SJCRH30 (cell line): ENCODE measurements at regions not wholly inside any gene's neighbourhood (a gene's known extent, or its start where the extent isn't known, plus 50 kb on each side); places are given as distances from the start of the nearest gene placed in this dataset.

ENCODE experiments used
- DNase-seq, 2 experiments: peaks; one replicate each; pipeline ENCODE4 v3.0.0-alpha.2; 2015 to 2020
- H3K27ac ChIP-seq: fragments of 250-450 bp; sonication (Bioruptor Pico); 2 replicates; pipeline ENCODE4 v1.5.1; 2020; ENCODE audit warnings: mild to moderate bottlenecking, moderate library complexity
- H3K27me3 ChIP-seq: fragments of 250-450 bp; sonication (Bioruptor Pico); 2 replicates; pipeline ENCODE4 v1.5.1; 2020; ENCODE audit warnings: mild to moderate bottlenecking, moderate library complexity
- H3K36me3 ChIP-seq: fragments of 250-450 bp; sonication (Bioruptor Pico); 2 replicates; pipeline ENCODE4 v1.5.1; 2020; ENCODE audit warnings: mild to moderate bottlenecking, moderate library complexity
- H3K4me1 ChIP-seq: fragments of 250-450 bp; sonication (Bioruptor Pico); 2 replicates; pipeline ENCODE4 v1.5.1; 2020; ENCODE audit warnings: mild to moderate bottlenecking, moderate library complexity
- H3K4me3 ChIP-seq: fragments of 250-450 bp; sonication (Bioruptor Pico); 2 replicates; pipeline ENCODE4 v1.5.1; 2020; ENCODE audit warnings: mild to moderate bottlenecking, moderate library complexity
- H3K9me3 ChIP-seq: fragments of 250-450 bp; sonication (Bioruptor Pico); replicated peaks from 2 replicates; pipeline ENCODE4 v1.5.1; 2020; ENCODE audit warnings: mild to moderate bottlenecking, moderate library complexity

GRCh38 chr6:144580039-144580438 is 294.9 kb downstream of the UTRN start:
- H3K4me1 ChIP-seq = no peaks in the 10 kb centered on the region
- H3K9me3 ChIP-seq = no peaks in the 10 kb centered on the region
- H3K36me3 ChIP-seq = peaks cover 6% of the 10 kb centered on the region; the same call in 1 of the 2 replicates
- no peaks in the 10 kb centered on the region for H3K27me3 ChIP-seq
- H3K4me3 ChIP-seq = no peak overlapping the region
- no peak overlapping the region for H3K27ac ChIP-seq
- DNase-seq = no peak

GRCh38 chr6:144580771-144581170 is 295.6 kb downstream of the UTRN start:
- peaks cover 6% of the 10 kb centered on the region; the same call in 1 of the 2 replicates for H3K36me3 ChIP-seq
- H3K9me3 ChIP-seq = no peaks in the 10 kb centered on the region
- H3K27me3 ChIP-seq = no peaks in the 10 kb centered on the region
- no peak overlapping the region for H3K27ac ChIP-seq
- no peak overlapping the region for H3K4me3 ChIP-seq
- H3K4me1 ChIP-seq = no peaks in the 10 kb centered on the region
- no peak for DNase-seq

- Histone ChIP-seq H3K27ac (no peak overlapping the region), H3K9me3 (no peaks in the 10 kb centered on the region)
- peak; percentile 5 to 46 for DNase-seq
Measured at GRCh38 chr6:144581812-144582537, 296.8 kb downstream of the UTRN start.

GRCh38 chr6:144582939-144583613 is 297.9 kb downstream of the UTRN start:
- H3K27ac ChIP-seq = no peak overlapping the region
- no peak overlapping the region for H3K4me3 ChIP-seq
- no peaks in the 10 kb centered on the region; the same call in 1 of the 2 replicates for H3K36me3 ChIP-seq
- H3K4me1 ChIP-seq = no peaks in the 10 kb centered on the region
- H3K9me3 ChIP-seq = no peaks in the 10 kb centered on the region
- no peak for DNase-seq
- no peaks in the 10 kb centered on the region for H3K27me3 ChIP-seq

More at GRCh38 chr6:144581812-144582537, 296.8 kb downstream of the UTRN start:
- no peaks in the 10 kb centered on the region for H3K4me1 ChIP-seq
- no peak overlapping the region for H3K4me3 ChIP-seq
- no peaks in the 10 kb centered on the region for H3K27me3 ChIP-seq
- 0 out of 2 replicates have a peak, but pooled peaks cover 6% of the 10 kb centered on the region for H3K36me3 ChIP-seq

GRCh38 chr6:144583614-144583954 is 298.4 kb downstream of the UTRN start:
- no peaks in the 10 kb centered on the region; the same call in 1 of the 2 replicates for H3K36me3 ChIP-seq
- H3K27me3 ChIP-seq = no peaks in the 10 kb centered on the region
- DNase-seq = no peak
- H3K27ac ChIP-seq = no peak overlapping the region
- no peak overlapping the region for H3K4me3 ChIP-seq
- H3K9me3 ChIP-seq = no peaks in the 10 kb centered on the region
- H3K4me1 ChIP-seq = no peaks in the 10 kb centered on the region

GRCh38 chr6:144585217-144585814 is 300.2 kb downstream of the UTRN start:
- H3K27ac ChIP-seq = no peak overlapping the region
- no peaks in the 10 kb centered on the region for H3K4me1 ChIP-seq
- no peaks in the 10 kb centered on the region for H3K9me3 ChIP-seq
- no peaks in the 10 kb centered on the region for H3K27me3 ChIP-seq
- H3K36me3 ChIP-seq = no peaks in the 10 kb centered on the region; the same call in 1 of the 2 replicates
- no peak overlapping the region for H3K4me3 ChIP-seq
- DNase-seq = peak in 1 of 2 experiments; percentile 62

- Histone ChIP-seq H3K9me3 (no peaks in the 10 kb centered on the region), H3K27me3 (no peaks in the 10 kb centered on the region), H3K27ac (no peak overlapping the region), H3K4me1 (no peaks in the 10 kb centered on the region), H3K4me3 (no peak overlapping the region), H3K36me3 (no peaks in the 10 kb centered on the region; the same call in 1 of the 2 replicates)
- DNase-seq = no peak
Measured at GRCh38 chr6:144586986-144587385, 301.9 kb downstream of the UTRN start.

GRCh38 chr6:144588697-144589325 is 303.7 kb downstream of the UTRN start:
- DNase-seq = no peak
- no peak overlapping the region for H3K27ac ChIP-seq
- H3K9me3 ChIP-seq = no peaks in the 10 kb centered on the region
- no peaks in the 10 kb centered on the region; the same call in 1 of the 2 replicates for H3K36me3 ChIP-seq
- no peak overlapping the region for H3K4me3 ChIP-seq
- H3K4me1 ChIP-seq = no peaks in the 10 kb centered on the region
- no peaks in the 10 kb centered on the region for H3K27me3 ChIP-seq

- Histone ChIP-seq H3K4me3 (no peak overlapping the region), H3K9me3 (no peaks in the 10 kb centered on the region), H3K4me1 (no peaks in the 10 kb centered on the region), H3K27ac (no peak overlapping the region), H3K36me3 (no peaks in the 10 kb centered on the region; the same call in 1 of the 2 replicates), H3K27me3 (no peaks in the 10 kb centered on the region)
- no peak for DNase-seq
Measured at GRCh38 chr6:144590532-144590931, 305.4 kb downstream of the UTRN start.

GRCh38 chr6:144593392-144593791 is 308.3 kb downstream of the UTRN start:
- H3K27ac ChIP-seq = no peak overlapping the region

GRCh38 chr6:144594585-144594984 is 309.4 kb downstream of the UTRN start:
- no peaks in the 10 kb centered on the region for H3K4me1 ChIP-seq
- H3K9me3 ChIP-seq = no peaks in the 10 kb centered on the region
- no peaks in the 10 kb centered on the region for H3K27me3 ChIP-seq
- H3K4me3 ChIP-seq = no peak overlapping the region
- no peaks in the 10 kb centered on the region for H3K36me3 ChIP-seq
- DNase-seq = no peak
- H3K27ac ChIP-seq = no peak overlapping the region

More at GRCh38 chr6:144593392-144593791, 308.3 kb downstream of the UTRN start:
- Histone ChIP-seq H3K4me1 (no peaks in the 10 kb centered on the region), H3K4me3 (no peak overlapping the region), H3K36me3 (no peaks in the 10 kb centered on the region), H3K9me3 (no peaks in the 10 kb centered on the region), H3K27me3 (no peaks in the 10 kb centered on the region)
- DNase-seq = peak in 1 of 2 experiments; percentile 11

- Histone ChIP-seq H3K27me3 (no peaks in the 10 kb centered on the region), H3K4me3 (no peak overlapping the region), H3K9me3 (no peaks in the 10 kb centered on the region), H3K27ac (no peak overlapping the region), H3K36me3 (no peaks in the 10 kb centered on the region), H3K4me1 (no peaks in the 10 kb centered on the region)
- DNase-seq = no peak
Measured at GRCh38 chr6:144595266-144595665, 310.1 kb downstream of the UTRN start.

GRCh38 chr6:144597511-144597910 is 312.4 kb downstream of the UTRN start:
- H3K4me1 ChIP-seq = no peaks in the 10 kb centered on the region
- H3K27me3 ChIP-seq = no peaks in the 10 kb centered on the region
- H3K36me3 ChIP-seq = no peaks in the 10 kb centered on the region
- H3K4me3 ChIP-seq = no peak overlapping the region
- no peaks in the 10 kb centered on the region for H3K9me3 ChIP-seq
- DNase-seq = no peak
- H3K27ac ChIP-seq = no peak overlapping the region

GRCh38 chr6:144599615-144600014 is 314.5 kb downstream of the UTRN start:
- Histone ChIP-seq H3K9me3 (no peaks in the 10 kb centered on the region), H3K27me3 (no peaks in the 10 kb centered on the region), H3K27ac (no peak overlapping the region), H3K36me3 (no peaks in the 10 kb centered on the region), H3K4me3 (no peak overlapping the region), H3K4me1 (no peaks in the 10 kb centered on the region)
- no peak for DNase-seq

GRCh38 chr6:144601221-144601620 is 316.1 kb downstream of the UTRN start:
- no peak for DNase-seq

More at GRCh38 chr6:144601221-144601620, 316.1 kb downstream of the UTRN start:
- Histone ChIP-seq H3K27ac (no peak overlapping the region), H3K36me3 (no peaks in the 10 kb centered on the region), H3K27me3 (no peaks in the 10 kb centered on the region), H3K4me1 (no peaks in the 10 kb centered on the region), H3K4me3 (no peak overlapping the region), H3K9me3 (no peaks in the 10 kb centered on the region)
